ENCODE measurements at regions not wholly inside any gene's neighbourhood (a gene's known extent, or its start where the extent isn't known, plus 50 kb on each side); places are given as distances from the start of the nearest gene placed in this dataset.

GRCh38 chr18:22355598-22355997 is 62.1 kb downstream of the CTAGE1 start:
- H3K4me1 ChIP-seq (ENCODE audit: control insufficient read depth in 2 of 3, insufficient read depth in 2 of 3, low read depth in 1 of 3, low read length in 3 of 3) = no peaks in the 10 kb centered on the region
- intact Hi-C loops (cut with DNase I) = no loop called here
- H3K9me3 ChIP-seq (ENCODE audit: control insufficient read depth in 2 of 3, insufficient read depth in 1 of 3, low read length in 3 of 3) = no peaks in the 10 kb centered on the region
- H3K27me3 ChIP-seq (ENCODE audit: control insufficient read depth, insufficient read depth, low read length) = peaks cover 7% of the 10 kb centered on the region
- H3K27ac ChIP-seq (ENCODE audit: low read depth in 2 of 2, low read length in 2 of 2) = no peak overlapping the region
- TF ChIP-seq, protein P1, sequence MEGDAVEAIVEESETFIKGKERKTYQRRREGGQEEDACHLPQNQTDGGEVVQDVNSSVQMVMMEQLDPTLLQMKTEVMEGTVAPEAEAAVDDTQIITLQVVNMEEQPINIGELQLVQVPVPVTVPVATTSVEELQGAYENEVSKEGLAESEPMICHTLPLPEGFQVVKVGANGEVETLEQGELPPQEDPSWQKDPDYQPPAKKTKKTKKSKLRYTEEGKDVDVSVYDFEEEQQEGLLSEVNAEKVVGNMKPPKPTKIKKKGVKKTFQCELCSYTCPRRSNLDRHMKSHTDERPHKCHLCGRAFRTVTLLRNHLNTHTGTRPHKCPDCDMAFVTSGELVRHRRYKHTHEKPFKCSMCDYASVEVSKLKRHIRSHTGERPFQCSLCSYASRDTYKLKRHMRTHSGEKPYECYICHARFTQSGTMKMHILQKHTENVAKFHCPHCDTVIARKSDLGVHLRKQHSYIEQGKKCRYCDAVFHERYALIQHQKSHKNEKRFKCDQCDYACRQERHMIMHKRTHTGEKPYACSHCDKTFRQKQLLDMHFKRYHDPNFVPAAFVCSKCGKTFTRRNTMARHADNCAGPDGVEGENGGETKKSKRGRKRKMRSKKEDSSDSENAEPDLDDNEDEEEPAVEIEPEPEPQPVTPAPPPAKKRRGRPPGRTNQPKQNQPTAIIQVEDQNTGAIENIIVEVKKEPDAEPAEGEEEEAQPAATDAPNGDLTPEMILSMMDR (IDR thresholded peaks at IDR 0.05; ENCODE audit: borderline replicate concordance, extremely low read depth, insufficient read depth) = no peak
- peak in 1 of 5 donors; percentile 48 for DNase-seq
- no peaks in the 10 kb centered on the region for H3K36me3 ChIP-seq (ENCODE audit: control insufficient read depth in 2 of 3, insufficient read depth in 3 of 3, low read length in 3 of 3)
- H3K9ac ChIP-seq (ENCODE audit: low read length in 3 of 3) = no peak overlapping the region
- no peak overlapping the region for H3K4me3 ChIP-seq (ENCODE audit: low read length in 3 of 3)
- FAIRE-seq = no peak

GRCh38 chr18:22355069-22355468 is 62.6 kb downstream of the CTAGE1 start:
- FAIRE-seq (no peak), DNase-seq (no peak)
- Histone ChIP-seq H3K27ac (ENCODE audit: low read depth in 2 of 2, low read length in 2 of 2) (peak overlapping the region in 1 of 2 donors; percentile 23), H3K27me3 (ENCODE audit: control insufficient read depth, insufficient read depth, low read length) (peaks cover 7% of the 10 kb centered on the region), H3K9ac (ENCODE audit: low read length in 3 of 3) (no peak overlapping the region), H3K4me1 (ENCODE audit: control insufficient read depth in 2 of 3, insufficient read depth in 2 of 3, low read depth in 1 of 3, low read length in 3 of 3) (no peaks in the 10 kb centered on the region), H3K36me3 (ENCODE audit: control insufficient read depth in 2 of 3, insufficient read depth in 3 of 3, low read length in 3 of 3) (no peaks in the 10 kb centered on the region), H3K9me3 (ENCODE audit: control insufficient read depth in 2 of 3, insufficient read depth in 1 of 3, low read length in 3 of 3) (no peaks in the 10 kb centered on the region), H3K4me3 (ENCODE audit: low read length in 3 of 3) (no peak overlapping the region)
- intact Hi-C loops (cut with DNase I) = no loop called here
- TF ChIP-seq, protein P1 (IDR thresholded peaks at IDR 0.05; ENCODE audit: borderline replicate concordance, extremely low read depth, insufficient read depth) = no peak

DNA sequence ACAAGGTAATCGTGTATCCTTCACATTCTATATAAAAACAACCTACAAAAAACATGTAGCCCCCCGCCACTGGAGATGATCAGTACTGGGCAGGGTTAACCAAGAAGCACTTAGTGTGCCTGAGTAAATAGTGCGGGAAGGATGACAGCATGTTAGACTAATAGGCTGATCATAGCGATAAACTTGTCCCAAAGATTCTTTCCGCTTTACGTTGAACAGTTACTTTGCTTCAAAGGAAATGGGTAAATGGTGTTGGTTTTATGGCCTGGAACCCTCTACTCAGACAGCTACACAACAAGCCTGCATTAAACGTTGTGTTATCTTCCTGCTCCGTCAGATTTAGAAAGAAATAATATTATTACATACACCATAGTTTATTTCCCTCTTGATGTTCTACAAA is 67.7 kb downstream of the CTAGE1 start:
- no peak overlapping the region for H3K9ac ChIP-seq (ENCODE audit: low read length in 3 of 3)
- no peak overlapping the region for H3K4me3 ChIP-seq (ENCODE audit: low read length in 3 of 3)
- H3K27ac ChIP-seq (ENCODE audit: low read depth in 2 of 2, low read length in 2 of 2) = peak overlapping the region in 1 of 2 donors; percentile 20
- intact Hi-C loops (cut with DNase I) = no loop called here
- H3K9me3 ChIP-seq (ENCODE audit: control insufficient read depth in 2 of 3, insufficient read depth in 1 of 3, low read length in 3 of 3) = no peaks in the 10 kb centered on the region
- peaks cover 5 to 18% (median 6%) of the 10 kb centered on the region in 3 donors for H3K4me1 ChIP-seq (ENCODE audit: control insufficient read depth in 2 of 3, insufficient read depth in 2 of 3, low read depth in 1 of 3, low read length in 3 of 3)
- peaks cover 10% of the 10 kb centered on the region for H3K27me3 ChIP-seq (ENCODE audit: control insufficient read depth, insufficient read depth, low read length)
- H3K36me3 ChIP-seq (ENCODE audit: control insufficient read depth in 2 of 3, insufficient read depth in 3 of 3, low read length in 3 of 3) = no peaks in the 10 kb centered on the region
- TF ChIP-seq, protein P1 (IDR thresholded peaks at IDR 0.05; ENCODE audit: borderline replicate concordance, extremely low read depth, insufficient read depth) = no peak
- FAIRE-seq = no peak
- DNase-seq = no peak

GRCh38 chr18:22349317-22349898 is 68.3 kb downstream of the CTAGE1 start:
- Histone ChIP-seq H3K9me3 (ENCODE audit: control insufficient read depth in 2 of 3, insufficient read depth in 1 of 3, low read length in 3 of 3) (no peaks in the 10 kb centered on the region), H3K4me3 (ENCODE audit: low read length in 3 of 3) (peak overlapping the region in 1 of 3 donors; percentile 68), H3K27me3 (ENCODE audit: control insufficient read depth, insufficient read depth, low read length) (peaks cover 10% of the 10 kb centered on the region), H3K36me3 (ENCODE audit: control insufficient read depth in 2 of 3, insufficient read depth in 3 of 3, low read length in 3 of 3) (no peaks in the 10 kb centered on the region), H3K9ac (ENCODE audit: low read length in 3 of 3) (peak overlapping the region in 1 of 3 donors; percentile 30), H3K4me1 (ENCODE audit: control insufficient read depth in 2 of 3, insufficient read depth in 2 of 3, low read depth in 1 of 3, low read length in 3 of 3) (peaks cover 5 to 18% (median 6%) of the 10 kb centered on the region in 3 donors), H3K27ac (ENCODE audit: low read depth in 2 of 2, low read length in 2 of 2) (peak overlapping the region; percentile 52 to 79)
- intact Hi-C loops (cut with DNase I) = no loop called here
- DNase-seq (peak in 3 of 5 donors; percentile 75 to 90 (median 81)), FAIRE-seq (no peak)
- TF ChIP-seq, protein P1 (IDR thresholded peaks at IDR 0.05; ENCODE audit: borderline replicate concordance, extremely low read depth, insufficient read depth) = no peak
